SH-SY5Y (cell line): ENCODE measurements at regions not wholly inside any gene's neighbourhood (a gene's known extent, or its start where the extent isn't known, plus 50 kb on each side); places are given as distances from the start of the nearest gene placed in this dataset.

Experiments
- GATA2 ChIP-seq: IDR thresholded peaks from 2 replicates; pipeline ENCODE4 v1.6.1; 2011; ENCODE audit warnings: mild to moderate bottlenecking, low read depth, low read length
- GATA3 ChIP-seq: IDR thresholded peaks from 2 replicates; pipeline ENCODE4 v1.6.1; 2011; ENCODE audit warnings: low read depth, mild to moderate bottlenecking, low read length, moderate library complexity

GRCh38 chr5:168056499-168057182 is 234.8 kb upstream of the WWC1 start:
- TF ChIP-seq GATA3 = no peak
- no peak for TF ChIP-seq GATA2
